ENCODE measurements at regions not wholly inside any gene's neighbourhood (a gene's known extent, or its start where the extent isn't known, plus 50 kb on each side); places are given as distances from the start of the nearest gene placed in this dataset.
"Not testable (repeated sequence)": the region's sequence is repeated elsewhere in the genome, so short reads cannot be mapped to it uniquely, and the experiment has no call there.

DNA sequence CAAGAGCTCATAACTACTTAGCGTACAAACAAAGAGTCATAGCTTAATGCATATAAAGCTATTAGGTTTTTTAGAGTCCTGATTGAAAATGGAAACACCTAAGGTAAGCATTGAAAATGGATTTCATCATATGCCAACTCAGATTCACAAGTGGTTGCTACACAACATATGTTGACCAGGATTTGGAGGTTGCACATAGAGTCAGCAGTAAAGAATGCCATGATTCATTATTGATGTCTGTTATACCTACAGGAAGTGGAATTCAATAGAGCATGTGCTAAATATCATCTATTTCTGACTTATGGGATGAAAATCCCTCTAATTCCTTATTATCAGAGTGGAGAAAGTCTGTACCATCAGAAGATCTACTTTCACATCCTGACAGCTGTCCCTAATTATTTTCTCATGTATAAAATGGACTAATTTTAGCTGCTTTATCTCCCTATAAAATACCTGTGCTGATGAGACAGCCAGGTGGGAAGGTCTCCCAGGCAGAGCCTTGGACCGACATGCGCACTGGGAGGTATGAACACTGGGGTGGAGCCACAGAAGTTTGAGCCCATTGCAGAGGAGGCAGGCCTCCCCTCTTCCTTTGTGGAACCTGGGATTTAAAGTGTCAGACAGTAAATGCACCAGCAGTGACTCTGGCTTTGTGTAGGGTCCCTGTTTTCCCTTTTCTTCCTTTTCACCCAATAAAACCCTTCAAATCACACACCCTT, 204.2 kb downstream of the AASDHPPT start:
- no peak for ATAC-seq

DNA sequence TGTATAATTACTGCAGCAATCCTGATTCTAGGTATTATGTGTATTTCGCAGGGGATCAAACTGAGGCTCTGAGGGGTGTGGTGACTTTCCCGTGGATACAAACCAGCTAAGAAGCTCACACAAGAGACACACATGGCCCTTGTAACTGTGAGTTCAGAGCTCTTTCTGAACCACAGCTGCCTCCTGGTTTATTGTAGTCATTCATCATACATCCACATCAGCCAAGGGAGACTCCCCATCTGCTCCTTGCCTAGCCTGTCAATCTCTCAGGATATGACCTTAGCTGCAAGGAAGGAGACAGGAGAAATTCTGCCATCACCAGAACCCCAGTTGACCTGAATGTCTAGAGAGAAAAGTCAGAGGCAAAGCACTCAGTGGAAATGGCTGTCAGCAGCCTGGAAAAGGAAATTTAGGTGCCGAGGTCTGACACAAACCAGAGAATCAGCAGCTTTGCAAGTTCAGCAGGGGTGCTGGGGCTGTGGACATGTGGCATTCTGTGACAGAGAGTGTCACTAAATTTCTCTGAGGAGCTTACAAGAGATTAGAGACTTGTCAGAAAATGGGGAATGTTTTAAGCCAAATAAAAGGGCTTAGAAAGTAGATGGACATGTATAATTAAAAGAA, 209.5 kb downstream of the AASDHPPT start:
- Mint-ChIP-seq H3K4me1 (no peaks in the 10 kb centered on the region), H3K36me3 (no peaks in the 10 kb centered on the region), H3K27ac (no peak overlapping the region), H3K9me3 (peaks cover 3% of the 10 kb centered on the region), H3K27me3 (no peaks in the 10 kb centered on the region), H3K4me3 (no peak overlapping the region)
- no peak for ATAC-seq

More for the DNA sequence above, 204.2 kb downstream of the AASDHPPT start:
- Mint-ChIP-seq H3K27me3 (no peaks in the 10 kb centered on the region), H3K4me1 (no peaks in the 10 kb centered on the region), H3K9me3 (peaks cover 3% of the 10 kb centered on the region), H3K27ac (no peak overlapping the region), H3K4me3 (no peak overlapping the region), H3K36me3 (no peaks in the 10 kb centered on the region)

DNA sequence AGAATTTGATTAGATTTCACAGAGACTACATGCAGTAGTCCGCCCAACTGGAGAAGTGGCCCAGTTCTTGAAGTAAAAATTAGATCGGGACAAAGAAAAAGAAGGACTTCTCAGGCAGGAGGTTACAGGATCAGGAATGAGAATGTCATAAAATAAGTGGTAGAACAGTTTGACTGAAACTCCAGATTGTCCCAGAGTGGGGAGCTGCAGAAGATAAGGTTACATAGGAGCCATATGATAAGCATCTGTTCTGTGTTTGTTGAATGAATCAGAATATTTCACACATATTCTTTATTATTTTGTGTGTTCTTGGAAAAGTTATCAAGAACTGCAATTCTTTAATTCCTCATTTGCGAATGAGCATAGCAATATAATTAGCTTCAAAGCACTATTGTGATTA, 210.6 kb downstream of the AASDHPPT start:
- Mint-ChIP-seq H3K36me3 (no peaks in the 10 kb centered on the region), H3K4me1 (no peaks in the 10 kb centered on the region), H3K27me3 (no peaks in the 10 kb centered on the region), H3K4me3 (no peak overlapping the region), H3K9me3 (peaks cover 3% of the 10 kb centered on the region), H3K27ac (no peak overlapping the region)
- no peak for ATAC-seq

DNA sequence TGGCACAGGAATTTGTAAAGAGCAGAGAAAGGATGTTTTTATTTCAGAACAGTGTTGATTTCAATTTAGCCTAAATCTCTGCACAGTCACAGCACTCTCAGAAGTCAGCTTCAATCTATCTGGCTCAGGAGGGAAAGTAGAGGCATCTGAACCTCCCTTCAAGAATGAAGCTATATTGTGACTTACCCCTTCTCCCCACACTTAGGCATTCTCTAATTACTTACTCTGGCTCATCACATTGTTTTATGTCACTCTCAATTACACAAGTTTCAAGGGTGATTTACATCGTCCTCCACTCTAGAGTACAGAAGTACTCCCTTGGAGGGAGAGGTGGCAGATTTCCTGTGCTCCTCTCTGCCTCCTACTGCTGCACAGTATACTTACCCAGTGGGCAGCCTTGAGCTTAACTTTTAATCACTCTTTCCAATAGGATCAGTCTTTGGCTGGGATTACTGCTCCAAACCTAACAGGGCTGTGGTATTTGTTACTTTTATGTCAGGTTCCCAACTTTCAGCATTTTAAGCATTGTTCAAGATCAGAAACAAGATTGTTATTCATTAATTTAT, 211.4 kb downstream of the AASDHPPT start:
- Mint-ChIP-seq H3K4me1 (no peaks in the 10 kb centered on the region), H3K36me3 (no peaks in the 10 kb centered on the region), H3K27ac (no peak overlapping the region), H3K4me3 (no peak overlapping the region), H3K27me3 (no peaks in the 10 kb centered on the region), H3K9me3 (no peaks in the 10 kb centered on the region)
- ATAC-seq: no peak

DNA sequence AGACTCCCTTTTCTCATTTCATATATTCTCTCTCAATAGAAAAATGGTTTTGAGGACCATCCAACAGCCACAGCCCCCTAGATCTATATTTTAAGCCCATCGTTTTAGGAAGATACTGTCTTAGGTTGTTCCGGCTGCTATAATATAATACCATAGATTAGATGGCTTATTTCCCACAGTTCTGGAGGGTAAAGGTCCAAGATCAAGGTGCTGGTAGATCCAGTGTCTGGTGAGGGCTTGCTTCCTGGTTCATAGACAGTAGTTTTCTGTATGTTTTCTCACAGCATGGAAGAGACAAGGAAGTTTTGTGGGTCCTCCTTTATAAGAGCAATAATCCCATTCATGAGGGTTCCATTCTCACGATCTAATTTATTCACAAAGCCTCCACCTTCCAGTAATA, 215.1 kb downstream of the AASDHPPT start:
- H3K4me1 Mint-ChIP-seq: no peaks in the 10 kb centered on the region

DNA sequence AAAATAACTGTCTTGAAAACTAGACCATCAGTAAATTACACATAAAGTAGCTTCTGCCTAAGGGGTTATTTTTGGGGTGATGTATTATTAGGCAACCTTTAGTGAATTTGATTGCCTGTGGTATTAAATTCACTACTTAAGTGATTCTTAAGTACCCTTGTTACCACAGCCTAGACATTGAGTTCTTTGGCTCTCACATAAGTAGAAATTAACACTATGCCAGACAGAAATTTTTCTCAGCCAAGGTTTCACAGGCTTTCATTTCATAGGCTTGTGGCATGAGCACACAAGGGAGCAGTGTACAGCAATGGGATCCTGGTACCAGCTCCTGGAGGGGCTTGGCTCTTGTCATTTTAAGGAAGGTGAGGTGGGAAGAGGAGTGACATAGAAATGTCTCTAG, 218.5 kb downstream of the AASDHPPT start:
- no peak overlapping the region for H3K4me3 Mint-ChIP-seq
- H3K4me1 Mint-ChIP-seq: no peaks in the 10 kb centered on the region
- no peaks in the 10 kb centered on the region for H3K27me3 Mint-ChIP-seq
- ATAC-seq: no peak
- no peaks in the 10 kb centered on the region for H3K9me3 Mint-ChIP-seq
- no peaks in the 10 kb centered on the region for H3K36me3 Mint-ChIP-seq
- no peak overlapping the region for H3K27ac Mint-ChIP-seq

More for the DNA sequence above, 215.1 kb downstream of the AASDHPPT start:
- no peak overlapping the region for H3K27ac Mint-ChIP-seq
- H3K36me3 Mint-ChIP-seq: no peaks in the 10 kb centered on the region
- ATAC-seq: no peak
- H3K4me3 Mint-ChIP-seq: no peak overlapping the region
- no peaks in the 10 kb centered on the region for H3K27me3 Mint-ChIP-seq
- no peaks in the 10 kb centered on the region for H3K9me3 Mint-ChIP-seq

DNA sequence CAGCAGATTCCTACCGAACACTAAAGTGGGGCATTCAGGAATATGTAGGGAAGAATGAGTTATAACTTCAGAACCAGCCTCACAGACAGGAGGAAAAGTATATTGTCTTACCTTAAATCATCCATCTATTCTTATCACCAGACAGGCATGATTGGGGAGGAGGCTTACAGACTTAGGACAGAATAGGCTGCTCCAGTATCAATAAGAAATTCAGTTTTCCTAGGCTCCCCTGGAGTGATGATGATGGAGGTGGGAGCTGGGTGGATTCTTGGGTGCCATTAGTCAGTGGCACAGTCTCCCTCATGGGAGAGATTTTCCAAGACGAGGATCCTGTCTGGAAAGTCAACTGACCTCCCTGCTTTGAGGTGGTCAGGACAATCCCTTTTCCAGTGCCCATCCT, 225.0 kb downstream of the AASDHPPT start:
- no peak overlapping the region for H3K4me3 Mint-ChIP-seq
- ATAC-seq: no peak
- no peaks in the 10 kb centered on the region for H3K36me3 Mint-ChIP-seq
- H3K27ac Mint-ChIP-seq: no peak overlapping the region
- H3K27me3 Mint-ChIP-seq: no peaks in the 10 kb centered on the region
- H3K4me1 Mint-ChIP-seq: no peaks in the 10 kb centered on the region
- H3K9me3 Mint-ChIP-seq: peaks cover 5% of the 10 kb centered on the region

DNA sequence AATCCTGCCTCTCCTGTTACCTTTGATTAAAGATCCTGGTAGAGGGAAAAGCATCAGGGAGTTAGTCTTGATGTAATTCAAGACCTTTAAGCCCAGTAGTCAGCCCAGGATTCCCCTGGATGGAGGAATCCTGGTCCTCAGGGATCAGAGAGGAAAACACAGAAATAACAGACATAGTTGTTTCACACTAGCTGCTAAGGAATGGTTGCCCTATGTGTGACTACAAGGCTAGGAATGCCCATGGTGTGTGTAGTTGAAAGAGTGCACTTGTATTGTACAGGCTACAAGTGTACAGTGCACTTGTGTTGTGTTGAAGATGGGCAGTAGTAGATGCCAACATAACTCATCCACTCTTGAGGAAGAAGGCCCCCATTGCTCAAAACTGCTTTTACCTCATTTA, 226.8 kb downstream of the AASDHPPT start:
- no peak for ATAC-seq
- H3K36me3 Mint-ChIP-seq: no peaks in the 10 kb centered on the region
- no peaks in the 10 kb centered on the region for H3K4me1 Mint-ChIP-seq
- no peak overlapping the region for H3K4me3 Mint-ChIP-seq
- no peaks in the 10 kb centered on the region for H3K27me3 Mint-ChIP-seq
- no peak overlapping the region for H3K27ac Mint-ChIP-seq
- H3K9me3 Mint-ChIP-seq: peaks cover 5% of the 10 kb centered on the region

DNA sequence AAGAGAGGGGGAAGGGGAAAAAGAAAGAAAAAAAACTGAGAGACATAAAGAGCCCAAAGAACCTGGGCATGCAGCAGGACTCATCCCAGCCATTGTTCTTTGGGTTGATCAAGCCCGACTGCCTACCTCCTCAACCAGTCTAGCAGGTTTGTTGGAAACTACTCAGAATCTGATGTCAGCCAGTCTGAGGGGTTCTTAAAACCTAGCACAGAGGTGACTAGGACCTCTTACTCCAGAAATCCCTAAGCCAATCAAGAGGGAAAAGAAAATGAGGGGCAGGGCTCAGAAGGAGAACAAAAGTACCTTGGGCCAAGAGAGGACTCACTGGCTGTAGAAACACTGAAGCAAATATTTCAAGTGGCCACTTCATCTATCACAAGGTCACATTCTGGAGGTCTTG, 228.0 kb downstream of the AASDHPPT start:
- H3K27me3 Mint-ChIP-seq: no peaks in the 10 kb centered on the region
- H3K4me3 Mint-ChIP-seq: no peak overlapping the region
- H3K36me3 Mint-ChIP-seq: no peaks in the 10 kb centered on the region
- H3K27ac Mint-ChIP-seq: no peak overlapping the region
- peak; percentile 16 for ATAC-seq
- H3K4me1 Mint-ChIP-seq: no peaks in the 10 kb centered on the region
- H3K9me3 Mint-ChIP-seq: peaks cover 5% of the 10 kb centered on the region

DNA sequence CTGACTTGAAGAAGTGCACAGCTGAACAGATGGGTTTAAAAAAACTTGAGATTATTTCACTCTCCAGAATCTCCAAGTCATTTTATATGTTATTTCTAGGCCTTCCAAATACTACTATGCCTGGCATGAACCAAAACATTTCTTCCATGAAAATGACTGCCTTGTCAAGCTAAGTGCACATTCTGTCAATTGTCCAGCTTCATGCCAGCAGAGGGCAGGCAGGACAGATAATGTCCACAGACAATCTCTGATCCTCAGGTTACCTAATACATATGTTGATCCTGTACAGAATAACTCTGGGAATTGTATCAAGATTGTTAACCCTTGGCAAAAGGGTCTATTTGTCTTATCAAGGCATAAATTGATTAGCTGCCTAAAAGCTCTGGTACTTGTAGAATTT, 229.5 kb downstream of the AASDHPPT start:
- no peaks in the 10 kb centered on the region for H3K4me1 Mint-ChIP-seq
- no peak for ATAC-seq
- no peak overlapping the region for H3K4me3 Mint-ChIP-seq
- H3K9me3 Mint-ChIP-seq: peaks cover 5% of the 10 kb centered on the region
- H3K36me3 Mint-ChIP-seq: no peaks in the 10 kb centered on the region
- no peaks in the 10 kb centered on the region for H3K27me3 Mint-ChIP-seq
- no peak overlapping the region for H3K27ac Mint-ChIP-seq

DNA sequence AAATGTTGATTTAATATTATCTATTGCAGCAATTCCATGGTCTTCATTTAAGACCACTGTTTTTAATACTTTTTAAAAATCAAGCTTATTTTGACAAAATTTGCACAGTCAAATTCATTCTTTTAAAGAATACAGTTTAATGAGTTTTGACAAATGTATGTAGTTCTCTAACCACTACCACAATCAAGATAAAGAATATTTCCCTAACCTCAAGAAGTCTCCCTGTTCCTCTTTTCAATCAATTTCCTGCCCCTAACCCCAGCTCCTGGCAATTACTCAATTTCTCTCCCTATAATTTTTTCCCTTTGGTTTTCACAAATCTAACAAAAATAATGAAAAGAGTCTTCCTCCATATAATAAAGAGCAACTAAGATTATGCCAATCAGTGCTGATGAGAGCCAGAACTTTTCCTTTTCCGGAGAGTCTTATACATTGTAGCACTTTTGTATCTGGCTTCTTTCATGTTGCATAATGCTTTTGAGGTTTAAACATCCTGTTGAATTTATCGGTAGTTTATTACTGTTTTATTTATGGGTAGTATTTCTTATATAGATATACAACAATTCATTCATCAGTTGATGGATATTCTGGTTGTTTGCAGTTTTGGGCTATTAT, 231.7 kb downstream of the AASDHPPT start:
- no peaks in the 10 kb centered on the region for H3K4me1 Mint-ChIP-seq
- H3K36me3 Mint-ChIP-seq: no peaks in the 10 kb centered on the region
- no peak overlapping the region for H3K27ac Mint-ChIP-seq
- H3K27me3 Mint-ChIP-seq: no peaks in the 10 kb centered on the region
- ATAC-seq: no peak
- H3K4me3 Mint-ChIP-seq: no peak overlapping the region
- no peaks in the 10 kb centered on the region for H3K9me3 Mint-ChIP-seq

DNA sequence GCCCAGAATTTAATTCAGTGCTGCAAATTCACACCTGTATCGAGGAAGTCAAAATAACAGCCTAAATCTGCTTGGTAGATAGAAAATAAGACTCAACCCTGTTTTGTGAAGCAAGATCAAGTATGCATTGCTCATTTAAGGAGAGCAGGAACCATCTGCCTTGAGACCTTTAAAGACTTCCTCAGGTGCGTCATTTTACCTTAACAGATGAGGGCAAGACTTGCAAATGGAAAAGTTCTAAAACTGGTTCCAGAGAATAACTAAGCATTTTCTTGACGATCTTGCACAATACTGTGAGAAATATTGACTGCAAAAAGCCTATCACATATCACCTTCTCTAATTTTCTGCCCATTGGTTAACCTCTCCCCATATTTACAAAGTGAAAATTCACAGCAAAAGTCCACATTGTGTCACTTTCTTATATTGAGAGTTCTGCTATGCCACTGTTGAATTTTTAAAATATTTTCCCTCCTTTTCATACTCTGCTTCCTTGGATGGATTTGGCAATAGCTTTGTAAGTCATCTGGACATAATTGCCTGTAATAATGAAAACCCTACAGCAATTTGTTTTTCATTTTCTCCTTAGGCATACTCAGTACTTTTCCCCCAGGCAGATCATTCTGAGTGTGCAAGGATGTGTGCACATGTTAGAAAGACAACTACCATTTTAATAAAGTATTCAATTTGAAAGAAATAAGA, 234.2 kb downstream of the AASDHPPT start:
- H3K27ac Mint-ChIP-seq: no peak overlapping the region
- H3K9me3 Mint-ChIP-seq: no peaks in the 10 kb centered on the region
- no peak for ATAC-seq
- H3K4me1 Mint-ChIP-seq: no peaks in the 10 kb centered on the region
- no peaks in the 10 kb centered on the region for H3K36me3 Mint-ChIP-seq
- H3K27me3 Mint-ChIP-seq: no peaks in the 10 kb centered on the region
- H3K4me3 Mint-ChIP-seq: no peak overlapping the region

DNA sequence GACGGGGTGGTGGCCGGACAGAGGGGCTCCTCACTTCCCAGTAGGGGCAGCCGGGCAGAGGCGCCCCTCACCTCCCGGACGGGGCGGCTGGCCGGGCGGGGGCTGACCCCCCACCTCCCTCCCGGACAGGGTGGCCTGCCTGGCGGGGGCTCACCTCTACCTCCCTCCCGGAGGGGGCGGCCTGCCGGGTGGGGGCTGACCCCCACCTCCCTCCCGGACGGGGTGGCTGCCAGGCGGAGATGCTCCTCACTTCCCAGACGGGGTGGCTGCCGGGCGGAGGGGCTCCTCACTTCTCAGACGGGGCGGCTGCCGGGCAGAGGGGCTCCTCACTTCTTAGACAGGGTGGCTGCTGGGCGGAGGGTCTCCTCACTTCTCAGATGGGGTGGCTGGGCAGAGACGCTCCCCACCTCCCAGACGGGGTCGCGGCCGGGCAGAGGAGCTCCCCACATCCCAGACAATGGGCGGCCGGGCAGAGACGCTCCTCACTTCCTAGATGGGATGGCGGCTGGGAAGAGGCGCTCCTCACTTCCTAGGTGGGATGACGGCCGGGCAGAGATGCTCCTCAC, 239.8 kb downstream of the AASDHPPT start:
- not testable (repeated sequence) for ATAC-seq, H3K4me1 Mint-ChIP-seq, H3K4me3 Mint-ChIP-seq, H3K36me3 Mint-ChIP-seq, H3K27me3 Mint-ChIP-seq, H3K9me3 Mint-ChIP-seq, H3K27ac Mint-ChIP-seq

DNA sequence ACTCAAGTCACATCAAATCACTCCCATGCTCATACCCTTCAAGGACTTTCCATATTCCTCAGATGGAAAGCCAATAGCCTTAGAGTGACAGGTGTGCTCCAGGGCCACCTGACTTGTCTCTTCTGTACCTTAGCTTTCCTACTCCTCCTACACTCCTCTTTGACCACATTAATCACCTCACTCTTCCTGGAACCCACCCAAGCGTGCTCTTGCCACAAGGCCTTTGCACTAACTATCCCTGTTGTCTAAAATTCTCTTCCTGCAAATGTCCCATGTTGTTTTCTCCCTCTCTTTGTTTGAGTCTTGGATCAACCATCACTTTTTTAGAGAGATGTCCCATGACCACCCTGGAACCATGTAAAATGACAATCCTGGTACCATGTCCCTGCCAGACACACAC, 244.1 kb downstream of the AASDHPPT start:
- H3K4me3 Mint-ChIP-seq: no peak overlapping the region
- H3K27ac Mint-ChIP-seq: no peak overlapping the region
- H3K36me3 Mint-ChIP-seq: no peaks in the 10 kb centered on the region
- H3K9me3 Mint-ChIP-seq: peaks cover 4% of the 10 kb centered on the region
- ATAC-seq: no peak
- no peaks in the 10 kb centered on the region for H3K27me3 Mint-ChIP-seq
- H3K4me1 Mint-ChIP-seq: no peaks in the 10 kb centered on the region

DNA sequence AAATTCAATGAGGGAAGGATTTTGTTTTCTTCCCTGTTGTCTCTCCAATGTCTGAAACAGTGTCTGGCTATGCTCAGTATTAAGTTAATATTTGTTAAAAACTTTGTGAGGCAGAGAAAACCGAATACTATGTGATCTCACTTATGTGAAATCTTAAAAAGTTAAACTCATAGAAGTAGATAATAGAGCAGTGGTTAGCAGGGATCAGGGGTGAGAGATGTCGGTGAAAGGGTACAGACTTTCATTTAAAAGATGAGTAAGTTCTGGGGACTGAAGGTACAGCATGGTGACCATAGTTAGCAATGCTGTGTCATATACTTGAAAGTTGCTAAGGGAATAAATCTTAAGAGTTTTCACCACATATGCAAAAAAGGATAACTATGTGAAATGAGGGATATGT, 244.6 kb downstream of the AASDHPPT start:
- Mint-ChIP-seq H3K9me3 (peaks cover 4% of the 10 kb centered on the region), H3K4me3 (no peak overlapping the region), H3K4me1 (no peaks in the 10 kb centered on the region), H3K27ac (no peak overlapping the region), H3K36me3 (no peaks in the 10 kb centered on the region), H3K27me3 (no peaks in the 10 kb centered on the region)
- ATAC-seq: no peak

Data from stimulated activated memory B cell treated with anti-CD40 and anti-IgM and Interleukin-4, amounts not matched to agents 10 μg/mL and 1 μg/mL and 100 μg/mL, for 72 hours (primary cell).